Chondrocyte (in vitro differentiated cells): ENCODE measurements at regions not wholly inside any gene's neighbourhood (a gene's known extent, or its start where the extent isn't known, plus 50 kb on each side); places are given as distances from the start of the nearest gene placed in this dataset.

Source experiments
- DNase-seq: peaks from one replicate; pipeline ENCODE4 v3.0.0; 2021; ENCODE audit warnings: mixed read lengths, low spot score
- H3K27ac Mint-ChIP-seq: one replicate; pipeline ENCODE4 v1.8.0; 2021; ENCODE audit warnings: mild to moderate bottlenecking, moderate library complexity, mixed read lengths; ENCODE audit not compliant: unreplicated experiment
- H3K27me3 Mint-ChIP-seq: 2 replicates; pipeline ENCODE4 v1.8.0; 2021; ENCODE audit warnings: low read depth, mixed read lengths
- H3K36me3 Mint-ChIP-seq: 2 replicates; pipeline ENCODE4 v1.8.0; 2021; ENCODE audit warnings: low read depth, mixed read lengths
- H3K4me1 Mint-ChIP-seq: 2 replicates; pipeline ENCODE4 v1.8.0; 2021; ENCODE audit warnings: low read depth, mild to moderate bottlenecking, mixed read lengths
- H3K4me3 Mint-ChIP-seq: one replicate; pipeline ENCODE4 v1.8.0; 2021; ENCODE audit warnings: mild to moderate bottlenecking, moderate library complexity, mixed read lengths; ENCODE audit not compliant: unreplicated experiment
- H3K9me3 Mint-ChIP-seq: 2 replicates; pipeline ENCODE4 v1.8.0; 2021; ENCODE audit warnings: low read depth, mixed read lengths
- CTCF ChIP-seq: fragments of 200-600 bp; sonication (generic); IDR thresholded peaks from 2 replicates; pipeline ENCODE4 v1.5.0; 2021; ENCODE audit warnings: antibody characterized with exemption, mild to moderate bottlenecking, moderate library complexity

GRCh38 chr15:98440917-98441316, 207.4 kb upstream of the IGF1R start:
- no peak for DNase-seq
- Mint-ChIP-seq H3K4me3 (no peak overlapping the region), H3K4me1 (peaks cover 16% of the 10 kb centered on the region), H3K9me3 (no peaks in the 10 kb centered on the region), H3K27me3 (peaks cover 12% of the 10 kb centered on the region), H3K36me3 (no peaks in the 10 kb centered on the region), H3K27ac (no peak overlapping the region)
- TF ChIP-seq CTCF: no peak

GRCh38 chr15:98441599-98441998, 206.7 kb upstream of the IGF1R start:
- H3K4me3 Mint-ChIP-seq: no peak overlapping the region
- DNase-seq: no peak
- no peak overlapping the region for H3K27ac Mint-ChIP-seq
- peaks cover 1% of the 10 kb centered on the region for H3K36me3 Mint-ChIP-seq
- H3K4me1 Mint-ChIP-seq: peaks cover 16% of the 10 kb centered on the region
- H3K9me3 Mint-ChIP-seq: no peaks in the 10 kb centered on the region
- TF ChIP-seq CTCF: no peak
- peaks cover 17% of the 10 kb centered on the region for H3K27me3 Mint-ChIP-seq

- TF ChIP-seq CTCF: peak; percentile 98
- no peak overlapping the region for H3K4me3 Mint-ChIP-seq
- H3K27me3 Mint-ChIP-seq: peaks cover 19% of the 10 kb centered on the region
- DNase-seq: no peak
- no peaks in the 10 kb centered on the region for H3K9me3 Mint-ChIP-seq
- H3K36me3 Mint-ChIP-seq: peaks cover 1% of the 10 kb centered on the region
- H3K4me1 Mint-ChIP-seq: peaks cover 16% of the 10 kb centered on the region
- H3K27ac Mint-ChIP-seq: peak overlapping the region; percentile 43
Observed at GRCh38 chr15:98442379-98442833, 205.9 kb upstream of the IGF1R start.

- H3K27me3 Mint-ChIP-seq: peaks cover 22% of the 10 kb centered on the region
- DNase-seq: no peak
- H3K4me1 Mint-ChIP-seq: peaks cover 16% of the 10 kb centered on the region
- no peaks in the 10 kb centered on the region for H3K9me3 Mint-ChIP-seq
- no peak for TF ChIP-seq CTCF
- H3K36me3 Mint-ChIP-seq: peaks cover 1% of the 10 kb centered on the region
- H3K4me3 Mint-ChIP-seq: no peak overlapping the region
- H3K27ac Mint-ChIP-seq: no peak overlapping the region
Observed at GRCh38 chr15:98442901-98443300, 205.4 kb upstream of the IGF1R start.

- no peak for TF ChIP-seq CTCF
- no peak for DNase-seq
- H3K4me3 Mint-ChIP-seq: no peak overlapping the region
- peaks cover 16% of the 10 kb centered on the region for H3K4me1 Mint-ChIP-seq
- H3K9me3 Mint-ChIP-seq: peaks cover 6% of the 10 kb centered on the region
- no peak overlapping the region for H3K27ac Mint-ChIP-seq
- peaks cover 1% of the 10 kb centered on the region for H3K36me3 Mint-ChIP-seq
- H3K27me3 Mint-ChIP-seq: peaks cover 24% of the 10 kb centered on the region
Observed at GRCh38 chr15:98443526-98443925, 204.8 kb upstream of the IGF1R start.
